Esophagus muscularis mucosa (tissue), 4 donors: ENCODE measurements at regions not wholly inside any gene's neighbourhood (a gene's known extent, or its start where the extent isn't known, plus 50 kb on each side); places are given as distances from the start of the nearest gene placed in this dataset.

Source experiments
- EP300 ChIP-seq: sonication (generic); formaldehyde crosslinking; IDR thresholded peaks from one replicate; pipeline ENCODE4 v1.6.1; 2017; ENCODE audit warnings: antibody characterized with exemption
- POLR2A ChIP-seq: fragments of 450-650 bp; IDR thresholded peaks from one replicate; pipeline ENCODE4 v1.6.1; 2017; ENCODE audit warnings: antibody characterized with exemption, moderate library complexity, mild to moderate bottlenecking, low read depth
- POLR2AphosphoS5 ChIP-seq, 2 donors: sonication (generic); formaldehyde crosslinking; IDR thresholded peaks; one replicate each; pipeline ENCODE4 v1.6.1; 2017; ENCODE audit warnings: antibody characterized with exemption in 2 of 2
- TF ChIP-seq, protein P1 (sequence below), 3 experiments: fragments of 200-600 bp in 2 of 3; fragments of 450-650 bp in 1 of 3; sonication (generic) in 2 of 3; IDR thresholded peaks; one replicate each; pipeline ENCODE4 v1.5.1; 2017 to 2019; ENCODE audit warnings: antibody characterized with exemption in 3 of 3, mild to moderate bottlenecking in 2 of 3, moderate library complexity in 1 of 3

DNA sequence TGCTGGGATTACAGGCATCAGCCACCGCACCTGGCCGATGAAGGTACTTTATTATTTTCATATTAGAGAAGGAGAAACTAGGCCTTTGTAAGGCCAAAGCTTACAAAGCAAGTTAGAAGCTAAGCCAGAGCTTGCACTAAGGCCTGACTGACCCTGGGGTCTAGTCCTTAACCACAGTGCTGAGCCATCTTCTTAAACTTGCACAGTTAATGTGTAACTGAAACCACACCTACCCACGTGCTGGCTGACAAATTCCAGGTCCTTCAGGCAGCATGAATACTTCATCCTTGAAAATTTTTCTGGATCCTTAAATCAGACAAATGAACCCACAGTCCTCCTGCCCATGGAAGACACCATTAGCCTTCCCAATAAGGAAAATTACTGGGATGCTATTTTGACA, 880.6 kb downstream of the UQCRFS1 start:
- TF ChIP-seq, protein P1, sequence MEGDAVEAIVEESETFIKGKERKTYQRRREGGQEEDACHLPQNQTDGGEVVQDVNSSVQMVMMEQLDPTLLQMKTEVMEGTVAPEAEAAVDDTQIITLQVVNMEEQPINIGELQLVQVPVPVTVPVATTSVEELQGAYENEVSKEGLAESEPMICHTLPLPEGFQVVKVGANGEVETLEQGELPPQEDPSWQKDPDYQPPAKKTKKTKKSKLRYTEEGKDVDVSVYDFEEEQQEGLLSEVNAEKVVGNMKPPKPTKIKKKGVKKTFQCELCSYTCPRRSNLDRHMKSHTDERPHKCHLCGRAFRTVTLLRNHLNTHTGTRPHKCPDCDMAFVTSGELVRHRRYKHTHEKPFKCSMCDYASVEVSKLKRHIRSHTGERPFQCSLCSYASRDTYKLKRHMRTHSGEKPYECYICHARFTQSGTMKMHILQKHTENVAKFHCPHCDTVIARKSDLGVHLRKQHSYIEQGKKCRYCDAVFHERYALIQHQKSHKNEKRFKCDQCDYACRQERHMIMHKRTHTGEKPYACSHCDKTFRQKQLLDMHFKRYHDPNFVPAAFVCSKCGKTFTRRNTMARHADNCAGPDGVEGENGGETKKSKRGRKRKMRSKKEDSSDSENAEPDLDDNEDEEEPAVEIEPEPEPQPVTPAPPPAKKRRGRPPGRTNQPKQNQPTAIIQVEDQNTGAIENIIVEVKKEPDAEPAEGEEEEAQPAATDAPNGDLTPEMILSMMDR (IDR thresholded peaks at IDR 0.05) = no peak
- no peak for TF ChIP-seq POLR2AphosphoS5 (IDR thresholded peaks at IDR 0.05)
- TF ChIP-seq POLR2A = no peak
- no peak for TF ChIP-seq EP300
